ENCODE measurements at regions not wholly inside any gene's neighbourhood (a gene's known extent, or its start where the extent isn't known, plus 50 kb on each side); places are given as distances from the start of the nearest gene placed in this dataset.

DNA sequence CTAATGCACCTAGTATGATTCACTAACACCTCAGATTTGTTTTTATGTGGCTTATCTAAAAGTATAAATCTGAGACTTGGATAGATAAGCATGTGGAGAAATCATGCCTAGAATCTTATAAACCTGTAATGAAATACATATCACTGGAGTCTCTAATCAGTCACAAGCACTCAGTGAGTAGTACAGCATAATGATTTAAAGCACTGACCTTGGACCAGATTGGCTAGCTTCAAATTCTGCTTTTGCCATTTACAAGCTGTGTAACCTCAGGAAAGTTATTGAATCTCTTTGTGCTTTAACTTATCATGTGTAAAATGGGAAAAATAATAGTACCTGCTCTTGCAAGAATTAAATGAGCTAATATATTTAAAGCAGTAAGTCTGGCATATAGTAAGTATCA, 61.2 kb upstream of the ALDH1A1 start:
- no peak for TF ChIP-seq FOSL1 (tag; conservative IDR thresholded peaks at IDR 0.05)
- TF ChIP-seq, protein P1, sequence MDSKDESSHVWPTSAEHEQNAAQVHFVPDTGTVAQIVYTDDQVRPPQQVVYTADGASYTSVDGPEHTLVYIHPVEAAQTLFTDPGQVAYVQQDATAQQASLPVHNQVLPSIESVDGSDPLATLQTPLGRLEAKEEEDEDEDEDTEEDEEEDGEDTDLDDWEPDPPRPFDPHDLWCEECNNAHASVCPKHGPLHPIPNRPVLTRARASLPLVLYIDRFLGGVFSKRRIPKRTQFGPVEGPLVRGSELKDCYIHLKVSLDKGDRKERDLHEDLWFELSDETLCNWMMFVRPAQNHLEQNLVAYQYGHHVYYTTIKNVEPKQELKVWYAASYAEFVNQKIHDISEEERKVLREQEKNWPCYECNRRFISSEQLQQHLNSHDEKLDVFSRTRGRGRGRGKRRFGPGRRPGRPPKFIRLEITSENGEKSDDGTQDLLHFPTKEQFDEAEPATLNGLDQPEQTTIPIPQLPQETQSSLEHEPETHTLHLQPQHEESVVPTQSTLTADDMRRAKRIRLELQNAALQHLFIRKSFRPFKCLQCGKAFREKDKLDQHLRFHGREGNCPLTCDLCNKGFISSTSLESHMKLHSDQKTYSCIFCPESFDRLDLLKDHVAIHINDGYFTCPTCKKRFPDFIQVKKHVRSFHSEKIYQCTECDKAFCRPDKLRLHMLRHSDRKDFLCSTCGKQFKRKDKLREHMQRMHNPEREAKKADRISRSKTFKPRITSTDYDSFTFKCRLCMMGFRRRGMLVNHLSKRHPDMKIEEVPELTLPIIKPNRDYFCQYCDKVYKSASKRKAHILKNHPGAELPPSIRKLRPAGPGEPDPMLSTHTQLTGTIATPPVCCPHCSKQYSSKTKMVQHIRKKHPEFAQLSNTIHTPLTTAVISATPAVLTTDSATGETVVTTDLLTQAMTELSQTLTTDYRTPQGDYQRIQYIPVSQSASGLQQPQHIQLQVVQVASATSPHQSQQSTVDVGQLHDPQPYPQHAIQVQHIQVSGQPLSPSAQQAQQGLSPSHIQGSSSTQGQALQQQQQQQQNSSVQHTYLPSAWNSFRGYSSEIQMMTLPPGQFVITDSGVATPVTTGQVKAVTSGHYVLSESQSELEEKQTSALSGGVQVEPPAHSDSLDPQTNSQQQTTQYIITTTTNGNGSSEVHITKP (IDR thresholded peaks at IDR 0.05; ENCODE audit: partially characterized antibody) = no peak
- TF ChIP-seq KLF6 (CRISPR knock-in tag; IDR thresholded peaks at IDR 0.05; ENCODE audit: borderline replicate concordance) = no peak
- no peak for TF ChIP-seq HNRNPH1 (optimal IDR thresholded peaks at IDR 0.05; ENCODE audit: low read depth, low read length)
- no peak for TF ChIP-seq ELK1 (CRISPR knock-in tag; IDR thresholded peaks at IDR 0.05)
- no peak for TF ChIP-seq JUND (IDR thresholded peaks at IDR 0.05; ENCODE audit: borderline replicate concordance, low read depth, low read length)
- no peak for TF ChIP-seq JUND (tag; IDR thresholded peaks at IDR 0.05; ENCODE audit: borderline replicate concordance, low read depth, low read length)
- TF ChIP-seq, protein P2, sequence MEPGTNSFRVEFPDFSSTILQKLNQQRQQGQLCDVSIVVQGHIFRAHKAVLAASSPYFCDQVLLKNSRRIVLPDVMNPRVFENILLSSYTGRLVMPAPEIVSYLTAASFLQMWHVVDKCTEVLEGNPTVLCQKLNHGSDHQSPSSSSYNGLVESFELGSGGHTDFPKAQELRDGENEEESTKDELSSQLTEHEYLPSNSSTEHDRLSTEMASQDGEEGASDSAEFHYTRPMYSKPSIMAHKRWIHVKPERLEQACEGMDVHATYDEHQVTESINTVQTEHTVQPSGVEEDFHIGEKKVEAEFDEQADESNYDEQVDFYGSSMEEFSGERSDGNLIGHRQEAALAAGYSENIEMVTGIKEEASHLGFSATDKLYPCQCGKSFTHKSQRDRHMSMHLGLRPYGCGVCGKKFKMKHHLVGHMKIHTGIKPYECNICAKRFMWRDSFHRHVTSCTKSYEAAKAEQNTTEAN (CRISPR knock-in tag; IDR thresholded peaks at IDR 0.05) = no peak
- TF ChIP-seq NR2C2 (CRISPR knock-in tag; IDR thresholded peaks at IDR 0.05) = no peak
- no peak for TF ChIP-seq NR2C2 (tag; IDR thresholded peaks at IDR 0.05)
- no peak for TF ChIP-seq BACH1 (tag; IDR thresholded peaks at IDR 0.05)
- no peak for TF ChIP-seq ZBTB12 (CRISPR knock-in tag; IDR thresholded peaks at IDR 0.05)
- no peak for TF ChIP-seq POLR3G (IDR thresholded peaks at IDR 0.05; ENCODE audit: extremely low read depth, insufficient read length, insufficient replicate concordance)
- no peak for TF ChIP-seq FOXA1 (IDR thresholded peaks at IDR 0.05; ENCODE audit: borderline replicate concordance)
- TF ChIP-seq, protein P3, sequence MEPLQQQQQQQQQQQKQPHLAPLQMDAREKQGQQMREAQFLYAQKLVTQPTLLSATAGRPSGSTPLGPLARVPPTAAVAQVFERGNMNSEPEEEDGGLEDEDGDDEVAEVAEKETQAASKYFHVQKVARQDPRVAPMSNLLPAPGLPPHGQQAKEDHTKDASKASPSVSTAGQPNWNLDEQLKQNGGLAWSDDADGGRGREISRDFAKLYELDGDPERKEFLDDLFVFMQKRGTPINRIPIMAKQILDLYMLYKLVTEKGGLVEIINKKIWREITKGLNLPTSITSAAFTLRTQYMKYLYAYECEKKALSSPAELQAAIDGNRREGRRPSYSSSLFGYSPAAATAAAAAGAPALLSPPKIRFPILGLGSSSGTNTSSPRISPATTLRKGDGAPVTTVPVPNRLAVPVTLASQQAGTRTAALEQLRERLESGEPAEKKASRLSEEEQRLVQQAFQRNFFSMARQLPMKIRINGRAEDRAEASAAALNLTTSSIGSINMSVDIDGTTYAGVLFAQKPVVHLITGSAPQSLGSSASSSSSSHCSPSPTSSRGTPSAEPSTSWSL (CRISPR knock-in tag; IDR thresholded peaks at IDR 0.05; ENCODE audit: borderline replicate concordance) = no peak
